ENCODE measurements at regions not wholly inside any gene's neighbourhood (a gene's known extent, or its start where the extent isn't known, plus 50 kb on each side); places are given as distances from the start of the nearest gene placed in this dataset.
"Not testable (repeated sequence)": the region's sequence is repeated elsewhere in the genome, so short reads cannot be mapped to it uniquely, and the experiment has no call there.

GRCh38 chr1:65527707-65528503, 107.4 kb downstream of the LEPR start:
- DNase-seq: no peak

GRCh38 chr1:65531972-65532570, 111.6 kb downstream of the LEPR start:
- no peak for DNase-seq

GRCh38 chr1:65535981-65536380, 115.5 kb downstream of the LEPR start:
- no peak for DNase-seq

- no peak for DNase-seq
These were observed 117.6 kb downstream of the LEPR start for GRCh38 chr1:65538086-65538485.

GRCh38 chr1:65538664-65539063, 118.2 kb downstream of the LEPR start:
- DNase-seq: no peak

- no peak for DNase-seq
These were observed 119.0 kb downstream of the LEPR start for GRCh38 chr1:65539266-65540131.

- DNase-seq: no peak
These were observed 120.7 kb downstream of the LEPR start for GRCh38 chr1:65541161-65541560.

GRCh38 chr1:65541865-65542264, 121.4 kb downstream of the LEPR start:
- DNase-seq: no peak

- not testable (repeated sequence) for DNase-seq
These were observed 122.1 kb downstream of the LEPR start for GRCh38 chr1:65542592-65542991.

GRCh38 chr1:65550306-65551010, 130.0 kb downstream of the LEPR start:
- DNase-seq: not testable (repeated sequence)

GRCh38 chr1:65552484-65552883, 132.0 kb downstream of the LEPR start:
- not testable (repeated sequence) for DNase-seq

- not testable (repeated sequence) for DNase-seq
These were observed 133.8 kb downstream of the LEPR start for GRCh38 chr1:65554086-65554764.

GRCh38 chr1:65554829-65555228, 134.4 kb downstream of the LEPR start:
- no peak for DNase-seq

GRCh38 chr1:65558215-65558614, 137.7 kb downstream of the LEPR start:
- DNase-seq: no peak

GRCh38 chr1:65564493-65564892, 144.0 kb downstream of the LEPR start:
- DNase-seq: no peak

- DNase-seq: no peak
These were observed 147.8 kb downstream of the LEPR start for GRCh38 chr1:65568285-65568684.

GRCh38 chr1:65572701-65573421, 152.4 kb downstream of the LEPR start:
- DNase-seq: no peak

GRCh38 chr1:65577278-65577677, 156.8 kb downstream of the LEPR start:
- no peak for DNase-seq

GRCh38 chr1:65577982-65578381, 157.5 kb downstream of the LEPR start:
- DNase-seq: not testable (repeated sequence)

GRCh38 chr1:65581119-65581518, 160.7 kb downstream of the LEPR start:
- DNase-seq: no peak

GRCh38 chr1:65584399-65584798, 163.9 kb downstream of the LEPR start:
- DNase-seq: no peak

GRCh38 chr1:65590279-65590678, 169.8 kb downstream of the LEPR start:
- no peak for DNase-seq

All from NCI-H187 (cell line).